Breast epithelium (tissue), 3 donors: ENCODE measurements at regions not wholly inside any gene's neighbourhood (a gene's known extent, or its start where the extent isn't known, plus 50 kb on each side); places are given as distances from the start of the nearest gene placed in this dataset.

Source experiments
- POLR2A ChIP-seq: fragments of 450-650 bp; IDR thresholded peaks from one replicate; pipeline ENCODE4 v1.6.1; 2016; ENCODE audit warnings: antibody characterized with exemption, mild to moderate bottlenecking, moderate library complexity
- POLR2AphosphoS5 ChIP-seq, 3 donors: sonication (generic); formaldehyde crosslinking; IDR thresholded peaks; one replicate each; pipeline ENCODE4 v1.6.1; 2017; ENCODE audit warnings: antibody characterized with exemption in 3 of 3
- TF ChIP-seq, protein P1 (sequence below), 3 donors: fragments of 450-650 bp; IDR thresholded peaks; one replicate each; pipeline ENCODE4 v1.5.1; 2016 to 2017; ENCODE audit warnings: antibody characterized with exemption in 3 of 3, mild to moderate bottlenecking in 3 of 3, moderate library complexity in 3 of 3

DNA sequence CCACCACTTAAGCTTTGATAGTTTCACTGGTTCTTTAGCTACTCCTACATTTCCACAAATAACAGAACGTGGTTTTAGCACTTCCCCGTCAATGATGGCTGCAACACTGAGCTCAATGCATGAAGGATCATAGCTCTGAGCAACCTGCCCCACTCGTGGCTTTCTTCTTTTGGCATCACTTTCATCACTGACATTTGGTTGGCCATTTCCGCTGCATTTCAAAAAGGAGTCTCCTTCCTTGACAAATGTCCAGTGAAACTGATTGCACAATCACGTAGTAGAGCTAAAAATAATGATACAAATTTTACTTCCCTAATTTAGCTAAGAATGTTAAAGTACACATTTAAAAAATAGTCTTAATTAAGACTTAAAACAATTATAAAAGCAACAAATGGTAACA, 205.2 kb upstream of the HDAC4 start:
- TF ChIP-seq, protein P1, sequence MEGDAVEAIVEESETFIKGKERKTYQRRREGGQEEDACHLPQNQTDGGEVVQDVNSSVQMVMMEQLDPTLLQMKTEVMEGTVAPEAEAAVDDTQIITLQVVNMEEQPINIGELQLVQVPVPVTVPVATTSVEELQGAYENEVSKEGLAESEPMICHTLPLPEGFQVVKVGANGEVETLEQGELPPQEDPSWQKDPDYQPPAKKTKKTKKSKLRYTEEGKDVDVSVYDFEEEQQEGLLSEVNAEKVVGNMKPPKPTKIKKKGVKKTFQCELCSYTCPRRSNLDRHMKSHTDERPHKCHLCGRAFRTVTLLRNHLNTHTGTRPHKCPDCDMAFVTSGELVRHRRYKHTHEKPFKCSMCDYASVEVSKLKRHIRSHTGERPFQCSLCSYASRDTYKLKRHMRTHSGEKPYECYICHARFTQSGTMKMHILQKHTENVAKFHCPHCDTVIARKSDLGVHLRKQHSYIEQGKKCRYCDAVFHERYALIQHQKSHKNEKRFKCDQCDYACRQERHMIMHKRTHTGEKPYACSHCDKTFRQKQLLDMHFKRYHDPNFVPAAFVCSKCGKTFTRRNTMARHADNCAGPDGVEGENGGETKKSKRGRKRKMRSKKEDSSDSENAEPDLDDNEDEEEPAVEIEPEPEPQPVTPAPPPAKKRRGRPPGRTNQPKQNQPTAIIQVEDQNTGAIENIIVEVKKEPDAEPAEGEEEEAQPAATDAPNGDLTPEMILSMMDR (IDR thresholded peaks at IDR 0.05), result no peak
- TF ChIP-seq POLR2A (no peak), POLR2AphosphoS5 (IDR thresholded peaks at IDR 0.05) (no peak)
